ENCODE measurements at regions not wholly inside any gene's neighbourhood (a gene's known extent, or its start where the extent isn't known, plus 50 kb on each side); places are given as distances from the start of the nearest gene placed in this dataset.
"Not testable (repeated sequence)": the region's sequence is repeated elsewhere in the genome, so short reads cannot be mapped to it uniquely, and the experiment has no call there.

- Histone ChIP-seq H3K56ac (ENCODE audit: low read length) (no peak overlapping the region), H3K79me2 (ENCODE audit: control insufficient read depth, insufficient read depth, low read length) (no peaks in the 10 kb centered on the region), H3K27me3 (ENCODE audit: insufficient read depth, low read length, poor library complexity) (no peaks in the 10 kb centered on the region), H3K4ac (ENCODE audit: low read depth, low read length) (no peak overlapping the region), H3K23ac (ENCODE audit: low read length) (no peak overlapping the region), H4K5ac (ENCODE audit: low read length) (no peak overlapping the region), H2BK120ac (ENCODE audit: low read depth, low read length) (no peak overlapping the region), H3K4me3 (ENCODE audit: low read length) (no peak overlapping the region), H2BK15ac (replicated peaks; ENCODE audit: low read depth) (no peak overlapping the region), H3K18ac (ENCODE audit: low read length) (no peak overlapping the region), H4K8ac (ENCODE audit: low read depth, low read length) (no peak overlapping the region), H2BK5ac (ENCODE audit: low read length) (no peak overlapping the region), H3K79me1 (ENCODE audit: low read length) (no peaks in the 10 kb centered on the region), H3K4me2 (ENCODE audit: low read length) (no peak overlapping the region), H3K27ac (ENCODE audit: low read depth, low read length) (no peak overlapping the region), H3K4me1 (ENCODE audit: control insufficient read depth, low read depth, low read length) (no peaks in the 10 kb centered on the region), H3K9ac (ENCODE audit: low read length) (no peak overlapping the region), H3K36me3 (ENCODE audit: control insufficient read depth, insufficient read depth, low read length) (no peaks in the 10 kb centered on the region), H2AK5ac (ENCODE audit: low read length) (no peak overlapping the region)
- WGBS (ENCODE audit: extremely low coverage, insufficient coverage, low lambda C conversion rate) = no CpG with 5 or more reads among the region's 2 CpGs
- DNase-seq = no peak
These were observed 63.1 kb downstream of the PRR15 start for GRCh38 chr7:29626730-29627129.

- H3K4me1 ChIP-seq (ENCODE audit: control insufficient read depth, low read depth, low read length) = no peaks in the 10 kb centered on the region
- H2BK120ac ChIP-seq (ENCODE audit: low read depth, low read length) = no peak overlapping the region
- no peak overlapping the region for H3K56ac ChIP-seq (ENCODE audit: low read length)
- no peak overlapping the region for H3K4me2 ChIP-seq (ENCODE audit: low read length)
- H3K79me1 ChIP-seq (ENCODE audit: low read length) = no peaks in the 10 kb centered on the region
- no peak overlapping the region for H3K18ac ChIP-seq (ENCODE audit: low read length)
- H2AK5ac ChIP-seq (ENCODE audit: low read length) = no peak overlapping the region
- no peak overlapping the region for H4K8ac ChIP-seq (ENCODE audit: low read depth, low read length)
- no CpG with 5 or more reads among the region's 2 CpGs for WGBS (ENCODE audit: extremely low coverage, insufficient coverage, low lambda C conversion rate)
- no peak overlapping the region for H3K4ac ChIP-seq (ENCODE audit: low read depth, low read length)
- H3K27me3 ChIP-seq (ENCODE audit: insufficient read depth, low read length, poor library complexity) = no peaks in the 10 kb centered on the region
- H2BK5ac ChIP-seq (ENCODE audit: low read length) = no peak overlapping the region
- H3K23ac ChIP-seq (ENCODE audit: low read length) = no peak overlapping the region
- no peak overlapping the region for H3K9ac ChIP-seq (ENCODE audit: low read length)
- H3K4me3 ChIP-seq (ENCODE audit: low read length) = no peak overlapping the region
- no peak overlapping the region for H3K27ac ChIP-seq (ENCODE audit: low read depth, low read length)
- no peak for DNase-seq
- no peak overlapping the region for H4K5ac ChIP-seq (ENCODE audit: low read length)
- H3K36me3 ChIP-seq (ENCODE audit: control insufficient read depth, insufficient read depth, low read length) = no peaks in the 10 kb centered on the region
- no peaks in the 10 kb centered on the region for H3K79me2 ChIP-seq (ENCODE audit: control insufficient read depth, insufficient read depth, low read length)
- no peak overlapping the region for H2BK15ac ChIP-seq (replicated peaks; ENCODE audit: low read depth)
These were observed 64.0 kb downstream of the PRR15 start for GRCh38 chr7:29627631-29628030.

- Histone ChIP-seq H3K79me1 (ENCODE audit: low read length) (no peaks in the 10 kb centered on the region), H2BK5ac (ENCODE audit: low read length) (no peak overlapping the region), H3K36me3 (ENCODE audit: control insufficient read depth, insufficient read depth, low read length) (no peaks in the 10 kb centered on the region), H3K79me2 (ENCODE audit: control insufficient read depth, insufficient read depth, low read length) (no peaks in the 10 kb centered on the region), H3K4me1 (ENCODE audit: control insufficient read depth, low read depth, low read length) (no peaks in the 10 kb centered on the region), H2BK120ac (ENCODE audit: low read depth, low read length) (no peak overlapping the region), H3K56ac (ENCODE audit: low read length) (no peak overlapping the region), H3K18ac (ENCODE audit: low read length) (no peak overlapping the region), H4K5ac (ENCODE audit: low read length) (no peak overlapping the region), H3K4me2 (ENCODE audit: low read length) (no peak overlapping the region), H3K4ac (ENCODE audit: low read depth, low read length) (no peak overlapping the region), H3K27me3 (ENCODE audit: insufficient read depth, low read length, poor library complexity) (no peaks in the 10 kb centered on the region), H2AK5ac (ENCODE audit: low read length) (no peak overlapping the region), H3K9ac (ENCODE audit: low read length) (no peak overlapping the region), H3K4me3 (ENCODE audit: low read length) (no peak overlapping the region), H2BK15ac (replicated peaks; ENCODE audit: low read depth) (no peak overlapping the region), H3K23ac (ENCODE audit: low read length) (no peak overlapping the region), H3K27ac (ENCODE audit: low read depth, low read length) (no peak overlapping the region), H4K8ac (ENCODE audit: low read depth, low read length) (no peak overlapping the region)
- WGBS (ENCODE audit: extremely low coverage, insufficient coverage, low lambda C conversion rate) = no CpG with 5 or more reads among the region's 3 CpGs
- no peak for DNase-seq
These were observed 65.9 kb downstream of the PRR15 start for GRCh38 chr7:29629507-29629906.

GRCh38 chr7:29635067-29636008 is 71.7 kb downstream of the PRR15 start:
- not testable (repeated sequence) for H3K27ac ChIP-seq (ENCODE audit: low read depth, low read length); H3K4me1 ChIP-seq (ENCODE audit: control insufficient read depth, low read depth, low read length); H3K23ac ChIP-seq (ENCODE audit: low read length); H4K8ac ChIP-seq (ENCODE audit: low read depth, low read length); H3K4ac ChIP-seq (ENCODE audit: low read depth, low read length); H2BK5ac ChIP-seq (ENCODE audit: low read length); H3K36me3 ChIP-seq (ENCODE audit: control insufficient read depth, insufficient read depth, low read length); H2BK120ac ChIP-seq (ENCODE audit: low read depth, low read length); H2BK15ac ChIP-seq (replicated peaks; ENCODE audit: low read depth); H4K5ac ChIP-seq (ENCODE audit: low read length); H3K18ac ChIP-seq (ENCODE audit: low read length); H3K79me1 ChIP-seq (ENCODE audit: low read length); H3K4me2 ChIP-seq (ENCODE audit: low read length); H3K56ac ChIP-seq (ENCODE audit: low read length); H3K4me3 ChIP-seq (ENCODE audit: low read length); H3K9ac ChIP-seq (ENCODE audit: low read length); H3K27me3 ChIP-seq (ENCODE audit: insufficient read depth, low read length, poor library complexity); H2AK5ac ChIP-seq (ENCODE audit: low read length); H3K79me2 ChIP-seq (ENCODE audit: control insufficient read depth, insufficient read depth, low read length)
- WGBS (ENCODE audit: extremely low coverage, insufficient coverage, low lambda C conversion rate) = no CpG with 5 or more reads among the region's 5 CpGs
- DNase-seq = peak; percentile 35

- Histone ChIP-seq H3K4ac (ENCODE audit: low read depth, low read length) (no peak overlapping the region), H2AK5ac (ENCODE audit: low read length) (no peak overlapping the region), H3K18ac (ENCODE audit: low read length) (no peak overlapping the region), H2BK15ac (replicated peaks; ENCODE audit: low read depth) (no peak overlapping the region), H3K4me3 (ENCODE audit: low read length) (no peak overlapping the region), H3K9ac (ENCODE audit: low read length) (no peak overlapping the region), H4K5ac (ENCODE audit: low read length) (no peak overlapping the region), H3K4me2 (ENCODE audit: low read length) (no peak overlapping the region), H3K36me3 (ENCODE audit: control insufficient read depth, insufficient read depth, low read length) (no peaks in the 10 kb centered on the region), H3K27ac (ENCODE audit: low read depth, low read length) (no peak overlapping the region), H3K79me1 (ENCODE audit: low read length) (no peaks in the 10 kb centered on the region), H3K4me1 (ENCODE audit: control insufficient read depth, low read depth, low read length) (no peaks in the 10 kb centered on the region), H3K56ac (ENCODE audit: low read length) (no peak overlapping the region), H3K27me3 (ENCODE audit: insufficient read depth, low read length, poor library complexity) (no peaks in the 10 kb centered on the region), H2BK120ac (ENCODE audit: low read depth, low read length) (no peak overlapping the region), H2BK5ac (ENCODE audit: low read length) (no peak overlapping the region), H3K79me2 (ENCODE audit: control insufficient read depth, insufficient read depth, low read length) (no peaks in the 10 kb centered on the region), H4K8ac (ENCODE audit: low read depth, low read length) (no peak overlapping the region), H3K23ac (ENCODE audit: low read length) (no peak overlapping the region)
- WGBS (ENCODE audit: extremely low coverage, insufficient coverage, low lambda C conversion rate) = 100% methylated on average over 1 of the region's 1 CpG
- DNase-seq = no peak
These were observed 72.3 kb downstream of the PRR15 start for GRCh38 chr7:29636009-29636351.

- no peaks in the 10 kb centered on the region for H3K27me3 ChIP-seq (ENCODE audit: insufficient read depth, low read length, poor library complexity)
- no peaks in the 10 kb centered on the region for H3K79me1 ChIP-seq (ENCODE audit: low read length)
- H4K5ac ChIP-seq (ENCODE audit: low read length) = no peak overlapping the region
- DNase-seq = no peak
- H2BK5ac ChIP-seq (ENCODE audit: low read length) = no peak overlapping the region
- H3K23ac ChIP-seq (ENCODE audit: low read length) = no peak overlapping the region
- H3K56ac ChIP-seq (ENCODE audit: low read length) = no peak overlapping the region
- no peak overlapping the region for H4K8ac ChIP-seq (ENCODE audit: low read depth, low read length)
- H2BK15ac ChIP-seq (replicated peaks; ENCODE audit: low read depth) = no peak overlapping the region
- no peak overlapping the region for H3K18ac ChIP-seq (ENCODE audit: low read length)
- no peak overlapping the region for H3K27ac ChIP-seq (ENCODE audit: low read depth, low read length)
- WGBS (ENCODE audit: extremely low coverage, insufficient coverage, low lambda C conversion rate) = no CpG with 5 or more reads among the region's 8 CpGs
- no peak overlapping the region for H3K9ac ChIP-seq (ENCODE audit: low read length)
- no peak overlapping the region for H3K4me2 ChIP-seq (ENCODE audit: low read length)
- no peaks in the 10 kb centered on the region for H3K36me3 ChIP-seq (ENCODE audit: control insufficient read depth, insufficient read depth, low read length)
- H3K4me3 ChIP-seq (ENCODE audit: low read length) = no peak overlapping the region
- no peak overlapping the region for H2AK5ac ChIP-seq (ENCODE audit: low read length)
- no peak overlapping the region for H2BK120ac ChIP-seq (ENCODE audit: low read depth, low read length)
- no peaks in the 10 kb centered on the region for H3K4me1 ChIP-seq (ENCODE audit: control insufficient read depth, low read depth, low read length)
- H3K79me2 ChIP-seq (ENCODE audit: control insufficient read depth, insufficient read depth, low read length) = no peaks in the 10 kb centered on the region
- no peak overlapping the region for H3K4ac ChIP-seq (ENCODE audit: low read depth, low read length)
These were observed 73.7 kb downstream of the PRR15 start for GRCh38 chr7:29637374-29637773.

Measured in mesendoderm (in vitro differentiated cells).